ENCODE measurements at regions not wholly inside any gene's neighbourhood (a gene's known extent, or its start where the extent isn't known, plus 50 kb on each side); places are given as distances from the start of the nearest gene placed in this dataset.
"Not testable (repeated sequence)": the region's sequence is repeated elsewhere in the genome, so short reads cannot be mapped to it uniquely, and the experiment has no call there.

- no peak for DNase-seq
Measured at GRCh38 chr22:46026899-46027210, 49.9 kb upstream of the WNT7B start.

- DNase-seq, result no peak
Measured at GRCh38 chr22:46027211-46028105, 50.5 kb upstream of the WNT7B start.

- DNase-seq, result no peak
Measured at GRCh38 chr22:46028106-46028991, 51.4 kb upstream of the WNT7B start.

- DNase-seq, result no peak
Measured at GRCh38 chr22:46029036-46029435, 52.1 kb upstream of the WNT7B start.

- no peak for DNase-seq
Measured at GRCh38 chr22:46029574-46030200, 52.7 kb upstream of the WNT7B start.

- DNase-seq, result no peak
Measured at GRCh38 chr22:46030231-46030880, 53.4 kb upstream of the WNT7B start.

GRCh38 chr22:46031066-46031465, 54.1 kb upstream of the WNT7B start:
- no peak for DNase-seq

- DNase-seq, result no peak
Measured at GRCh38 chr22:46031557-46031956, 54.6 kb upstream of the WNT7B start.

GRCh38 chr22:46031965-46032851, 55.2 kb upstream of the WNT7B start:
- no peak for DNase-seq

GRCh38 chr22:46033256-46034200, 56.6 kb upstream of the WNT7B start:
- DNase-seq, result no peak

- not testable (repeated sequence) for DNase-seq
Measured at GRCh38 chr22:46034480-46034879, 57.5 kb upstream of the WNT7B start.

GRCh38 chr22:46035380-46035741, 58.4 kb upstream of the WNT7B start:
- no peak for DNase-seq

GRCh38 chr22:46035742-46036557, 59.0 kb upstream of the WNT7B start:
- DNase-seq, result peak; percentile 96

GRCh38 chr22:46036558-46037408, 59.8 kb upstream of the WNT7B start:
- DNase-seq, result peak; percentile 50

- no peak for DNase-seq
Measured at GRCh38 chr22:46038174-46038487, 61.2 kb upstream of the WNT7B start.

GRCh38 chr22:46038516-46039430, 61.8 kb upstream of the WNT7B start:
- peak; percentile 31 for DNase-seq

- DNase-seq, result no peak
Measured at GRCh38 chr22:46039535-46039934, 62.6 kb upstream of the WNT7B start.
